HG03575 (cell line): ENCODE measurements at regions not wholly inside any gene's neighbourhood (a gene's known extent, or its start where the extent isn't known, plus 50 kb on each side); places are given as distances from the start of the nearest gene placed in this dataset.

Source experiments
- ATAC-seq: cut with Tn5 transposase; IDR thresholded peaks from one replicate; pipeline ENCODE4 v1.9.1; 2021; ENCODE audit not compliant: unreplicated experiment, insufficient number of reproducible peaks, low FRiP score; ENCODE audit errors: extremely low read depth

GRCh38 chr4:13201241-13201640, 282.9 kb downstream of the RAB28 start:
- ATAC-seq, result no peak

GRCh38 chr4:13196721-13197120, 287.4 kb downstream of the RAB28 start:
- no peak for ATAC-seq

- ATAC-seq, result no peak
Observed at GRCh38 chr4:13193662-13194061, 290.5 kb downstream of the RAB28 start.

GRCh38 chr4:13190093-13190721, 293.9 kb downstream of the RAB28 start:
- ATAC-seq, result no peak

- no peak for ATAC-seq
Observed at GRCh38 chr4:13184199-13184598, 299.9 kb downstream of the RAB28 start.

GRCh38 chr4:13182133-13182532, 302.0 kb downstream of the RAB28 start:
- ATAC-seq, result no peak

GRCh38 chr4:13181681-13182080, 302.5 kb downstream of the RAB28 start:
- no peak for ATAC-seq

- ATAC-seq, result no peak
Observed at GRCh38 chr4:13180701-13181100, 303.4 kb downstream of the RAB28 start.

- no peak for ATAC-seq
Observed at GRCh38 chr4:13178621-13179020, 305.5 kb downstream of the RAB28 start.

- no peak for ATAC-seq
Observed at GRCh38 chr4:13176741-13177142, 307.4 kb downstream of the RAB28 start.

- ATAC-seq, result no peak
Observed at GRCh38 chr4:13174926-13175325, 309.2 kb downstream of the RAB28 start.

GRCh38 chr4:13174001-13174400, 310.1 kb downstream of the RAB28 start:
- ATAC-seq, result no peak

- no peak for ATAC-seq
Observed at GRCh38 chr4:13171292-13172057, 312.7 kb downstream of the RAB28 start.

- no peak for ATAC-seq
Observed at GRCh38 chr4:13169731-13170525, 314.2 kb downstream of the RAB28 start.

GRCh38 chr4:13168326-13168725, 315.8 kb downstream of the RAB28 start:
- ATAC-seq, result no peak

GRCh38 chr4:13166214-13166613, 317.9 kb downstream of the RAB28 start:
- ATAC-seq, result no peak

- no peak for ATAC-seq
Observed at GRCh38 chr4:13164783-13165331, 319.3 kb downstream of the RAB28 start.

- ATAC-seq, result no peak
Observed at GRCh38 chr4:13162886-13163285, 321.3 kb downstream of the RAB28 start.

GRCh38 chr4:13160920-13161319, 323.2 kb downstream of the RAB28 start:
- ATAC-seq, result no peak
